ENCODE measurements at regions not wholly inside any gene's neighbourhood (a gene's known extent, or its start where the extent isn't known, plus 50 kb on each side); places are given as distances from the start of the nearest gene placed in this dataset.

DNA sequence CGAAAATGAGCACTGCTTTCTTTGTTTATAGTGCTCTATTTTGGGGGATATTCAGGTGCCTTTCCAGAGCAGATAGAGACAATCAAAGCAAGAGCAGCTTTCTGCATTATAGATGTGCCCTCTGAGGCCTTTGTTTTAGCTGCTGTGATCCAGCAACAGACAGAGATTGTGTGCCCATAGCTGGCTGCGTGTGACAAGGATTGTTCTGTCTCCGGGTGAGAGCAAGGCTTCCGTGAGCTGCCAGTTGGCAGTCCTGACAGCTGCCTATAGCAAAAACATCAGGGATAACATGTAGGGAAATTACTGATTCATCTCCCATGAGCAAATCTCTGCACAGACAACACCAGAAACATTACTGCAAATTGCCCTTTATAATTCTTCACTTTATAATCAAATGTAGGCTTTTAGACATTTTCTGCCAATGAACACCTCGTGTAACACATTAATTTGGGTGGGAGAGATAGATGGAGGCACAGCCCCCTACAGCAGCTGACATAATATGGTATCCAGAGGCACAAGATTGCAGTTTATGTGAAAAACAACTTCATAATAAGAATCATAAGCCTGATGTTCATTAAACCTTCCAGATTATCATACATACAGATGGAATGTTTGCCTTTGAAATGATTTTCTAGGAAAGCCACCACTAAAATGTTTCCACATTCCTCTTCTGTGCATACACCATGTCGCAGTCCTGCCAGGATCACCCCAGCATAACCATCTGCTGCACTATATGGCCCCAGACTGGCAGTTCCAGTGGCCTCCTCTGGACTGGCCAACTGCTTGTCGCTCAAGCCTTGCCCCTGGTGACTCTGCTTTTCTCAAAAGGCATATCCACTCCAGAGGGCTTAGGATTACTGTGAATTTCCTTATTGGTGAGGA is 131.2 kb downstream of the TRIB2 start:
- H3K27ac ChIP-seq = no peak overlapping the region
- TF ChIP-seq EP300 (IDR thresholded peaks at IDR 0.05; ENCODE audit: low read depth) = no peak
- TF ChIP-seq POLR2AphosphoS5 (IDR thresholded peaks at IDR 0.05) = no peak
- TF ChIP-seq, protein P1, sequence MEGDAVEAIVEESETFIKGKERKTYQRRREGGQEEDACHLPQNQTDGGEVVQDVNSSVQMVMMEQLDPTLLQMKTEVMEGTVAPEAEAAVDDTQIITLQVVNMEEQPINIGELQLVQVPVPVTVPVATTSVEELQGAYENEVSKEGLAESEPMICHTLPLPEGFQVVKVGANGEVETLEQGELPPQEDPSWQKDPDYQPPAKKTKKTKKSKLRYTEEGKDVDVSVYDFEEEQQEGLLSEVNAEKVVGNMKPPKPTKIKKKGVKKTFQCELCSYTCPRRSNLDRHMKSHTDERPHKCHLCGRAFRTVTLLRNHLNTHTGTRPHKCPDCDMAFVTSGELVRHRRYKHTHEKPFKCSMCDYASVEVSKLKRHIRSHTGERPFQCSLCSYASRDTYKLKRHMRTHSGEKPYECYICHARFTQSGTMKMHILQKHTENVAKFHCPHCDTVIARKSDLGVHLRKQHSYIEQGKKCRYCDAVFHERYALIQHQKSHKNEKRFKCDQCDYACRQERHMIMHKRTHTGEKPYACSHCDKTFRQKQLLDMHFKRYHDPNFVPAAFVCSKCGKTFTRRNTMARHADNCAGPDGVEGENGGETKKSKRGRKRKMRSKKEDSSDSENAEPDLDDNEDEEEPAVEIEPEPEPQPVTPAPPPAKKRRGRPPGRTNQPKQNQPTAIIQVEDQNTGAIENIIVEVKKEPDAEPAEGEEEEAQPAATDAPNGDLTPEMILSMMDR (IDR thresholded peaks at IDR 0.05) = no peak
- no peak for TF ChIP-seq POLR2A (IDR thresholded peaks at IDR 0.05)
- H3K27me3 ChIP-seq = no peaks in the 10 kb centered on the region
- H3K9me3 ChIP-seq = no peaks in the 10 kb centered on the region
- WGBS, 2 donors (ENCODE audit: low coverage in 1 of 2) = 73 to 82% methylated on average over 3 to 7 of the region's 7 CpGs
- in situ Hi-C loops (cut with MboI; ENCODE audit: low pct_ligation_motif_present in 1 of 4, low pct_unique_long_range_greater_than_20kb in 1 of 4, low sequenced_read_pairs in 3 of 4) (no loop called here), intact Hi-C loops (cut with DNase I; ENCODE audit: low total_unique reads) (no loop called here)
- no peak overlapping the region for H3K4me3 ChIP-seq
- H3K36me3 ChIP-seq = no peaks in the 10 kb centered on the region
- H3K4me1 ChIP-seq = no peaks in the 10 kb centered on the region
- DNase-seq = no peak

DNA sequence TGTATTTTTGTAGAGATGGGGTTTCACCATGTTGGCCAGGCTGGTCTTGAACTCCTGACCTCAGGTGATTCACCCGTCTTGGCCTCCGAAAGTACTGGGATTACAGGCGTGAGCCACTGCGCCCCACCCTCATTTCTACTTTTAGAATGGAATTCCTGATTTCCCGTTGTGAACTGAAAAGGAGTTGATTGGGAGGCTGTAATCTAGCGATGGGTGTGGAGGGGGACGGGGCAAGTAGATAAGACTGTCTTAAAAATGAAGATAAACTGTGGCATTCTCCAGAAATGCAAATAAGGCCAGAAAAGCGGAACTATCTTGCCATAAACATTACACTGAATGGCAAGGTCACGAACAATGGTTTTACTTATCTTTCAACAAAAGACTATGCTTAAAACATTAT is 135.4 kb downstream of the TRIB2 start:
- Histone ChIP-seq H3K27ac (no peak overlapping the region), H3K4me3 (no peak overlapping the region), H3K36me3 (no peaks in the 10 kb centered on the region), H3K4me1 (peaks cover 0 to 6% (median under 1%) of the 10 kb centered on the region in 4 donors), H3K27me3 (no peaks in the 10 kb centered on the region), H3K9me3 (no peaks in the 10 kb centered on the region)
- intact Hi-C loops (cut with DNase I; ENCODE audit: low total_unique reads) = no loop called here
- in situ Hi-C loops (cut with MboI; ENCODE audit: low pct_ligation_motif_present in 1 of 4, low pct_unique_long_range_greater_than_20kb in 1 of 4, low sequenced_read_pairs in 3 of 4) = no loop called here
- DNase-seq = no peak
- no peak for TF ChIP-seq POLR2A (IDR thresholded peaks at IDR 0.05)
- no peak for TF ChIP-seq POLR2AphosphoS5 (IDR thresholded peaks at IDR 0.05)
- TF ChIP-seq EP300 (IDR thresholded peaks at IDR 0.05; ENCODE audit: low read depth) = no peak
- TF ChIP-seq, protein P1 (IDR thresholded peaks at IDR 0.05) = no peak
- 85 to 86% methylated on average over 9 of the region's 9 CpGs for WGBS, 2 donors (ENCODE audit: low coverage in 1 of 2)

DNA sequence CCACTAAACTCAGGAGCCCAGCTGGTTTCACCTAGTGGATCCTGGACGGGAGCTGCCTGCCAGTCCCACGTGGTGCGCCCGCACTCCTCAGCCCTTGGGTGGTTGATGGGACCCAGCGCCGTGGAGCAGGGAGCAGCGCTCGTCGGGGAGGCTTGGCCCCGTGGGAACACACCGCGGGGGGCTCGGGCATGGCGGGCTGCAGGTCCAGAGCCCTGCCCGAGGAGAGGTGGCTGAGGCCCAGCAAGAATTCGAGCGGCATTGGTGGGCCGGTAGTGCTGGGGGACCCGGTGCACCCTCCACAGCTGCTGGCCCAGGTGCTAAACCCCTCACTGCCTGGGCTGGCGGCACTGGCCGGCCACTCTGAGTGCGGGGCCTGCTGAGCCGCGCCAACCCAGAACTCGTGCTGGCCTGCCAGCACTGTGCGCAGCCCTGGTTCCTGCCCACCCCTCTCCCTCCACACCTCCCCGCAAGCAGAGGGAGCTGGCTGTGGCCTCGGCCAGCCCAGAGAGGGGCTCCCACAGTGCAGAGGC is 137.3 kb downstream of the TRIB2 start:
- Histone ChIP-seq H3K36me3 (no peaks in the 10 kb centered on the region), H3K4me1 (peaks cover 0 to 10% (median 3%) of the 10 kb centered on the region in 4 donors), H3K27ac (no peak overlapping the region), H3K27me3 (no peaks in the 10 kb centered on the region), H3K9me3 (no peaks in the 10 kb centered on the region), H3K4me3 (no peak overlapping the region)
- intact Hi-C loops (cut with DNase I; ENCODE audit: low total_unique reads) = no loop called here
- DNase-seq = no peak
- in situ Hi-C loops (cut with MboI; ENCODE audit: low pct_ligation_motif_present in 1 of 4, low pct_unique_long_range_greater_than_20kb in 1 of 4, low sequenced_read_pairs in 3 of 4) = no loop called here
- 85% methylated on average over 27 of the region's 28 CpGs; no CpG with 5 or more reads in 1 of the 2 donors for WGBS, 2 donors (ENCODE audit: low coverage in 1 of 2)
- TF ChIP-seq POLR2A (IDR thresholded peaks at IDR 0.05) = no peak
- no peak for TF ChIP-seq POLR2AphosphoS5 (IDR thresholded peaks at IDR 0.05)
- TF ChIP-seq EP300 (IDR thresholded peaks at IDR 0.05; ENCODE audit: low read depth) = no peak
- TF ChIP-seq, protein P1 (IDR thresholded peaks at IDR 0.05) = no peak

DNA sequence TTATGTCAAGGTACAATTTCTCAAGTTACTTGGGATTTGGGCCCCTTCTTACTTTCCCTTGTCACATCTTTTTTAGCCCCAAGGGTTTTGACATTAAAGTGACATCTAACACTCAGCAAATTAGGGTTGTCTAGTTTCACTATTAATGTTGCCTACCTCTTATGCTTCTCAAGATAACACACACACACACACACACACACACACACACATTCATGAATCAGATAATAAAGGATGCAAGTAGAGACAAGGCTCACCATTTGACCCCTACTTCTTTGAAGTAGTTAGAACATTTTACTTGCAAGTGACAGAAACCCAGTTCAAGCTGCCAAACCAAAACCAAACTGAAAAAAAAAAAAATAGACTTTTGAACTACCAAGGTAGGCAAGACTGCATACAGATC is 138.8 kb downstream of the TRIB2 start:
- H3K4me1 ChIP-seq = peaks cover 0 to 10% (median 3%) of the 10 kb centered on the region in 4 donors
- no peak overlapping the region for H3K27ac ChIP-seq
- H3K4me3 ChIP-seq = no peak overlapping the region
- DNase-seq = no peak
- TF ChIP-seq, protein P1 (IDR thresholded peaks at IDR 0.05) = no peak
- TF ChIP-seq EP300 (IDR thresholded peaks at IDR 0.05; ENCODE audit: low read depth) = no peak
- no peak for TF ChIP-seq POLR2A (IDR thresholded peaks at IDR 0.05)
- TF ChIP-seq POLR2AphosphoS5 (IDR thresholded peaks at IDR 0.05) = no peak
- H3K36me3 ChIP-seq = no peaks in the 10 kb centered on the region
- in situ Hi-C loops (cut with MboI; ENCODE audit: low pct_ligation_motif_present in 1 of 4, low pct_unique_long_range_greater_than_20kb in 1 of 4, low sequenced_read_pairs in 3 of 4) (no loop called here), intact Hi-C loops (cut with DNase I; ENCODE audit: low total_unique reads) (no loop called here)
- H3K27me3 ChIP-seq = no peaks in the 10 kb centered on the region
- H3K9me3 ChIP-seq = no peaks in the 10 kb centered on the region
